DOHH2 (cell line): ENCODE measurements at regions not wholly inside any gene's neighbourhood (a gene's known extent, or its start where the extent isn't known, plus 50 kb on each side); places are given as distances from the start of the nearest gene placed in this dataset.

Experiments
- CTCF ChIP-seq: fragments of 200-600 bp; sonication (generic); IDR thresholded peaks from one replicate; pipeline ENCODE4 v1.5.1; 2014; ENCODE audit warnings: antibody characterized with exemption, mild to moderate bottlenecking, low read depth, low read length; ENCODE audit not compliant: poor library complexity, severe bottlenecking
- EZH2phosphoT487 ChIP-seq: fragments of 200-600 bp; sonication (generic); IDR thresholded peaks from 2 replicates; pipeline ENCODE4 v1.6.1; 2017; ENCODE audit warnings: borderline replicate concordance, mild to moderate bottlenecking, antibody characterized with exemption, low read length, moderate library complexity, mixed read lengths

DNA sequence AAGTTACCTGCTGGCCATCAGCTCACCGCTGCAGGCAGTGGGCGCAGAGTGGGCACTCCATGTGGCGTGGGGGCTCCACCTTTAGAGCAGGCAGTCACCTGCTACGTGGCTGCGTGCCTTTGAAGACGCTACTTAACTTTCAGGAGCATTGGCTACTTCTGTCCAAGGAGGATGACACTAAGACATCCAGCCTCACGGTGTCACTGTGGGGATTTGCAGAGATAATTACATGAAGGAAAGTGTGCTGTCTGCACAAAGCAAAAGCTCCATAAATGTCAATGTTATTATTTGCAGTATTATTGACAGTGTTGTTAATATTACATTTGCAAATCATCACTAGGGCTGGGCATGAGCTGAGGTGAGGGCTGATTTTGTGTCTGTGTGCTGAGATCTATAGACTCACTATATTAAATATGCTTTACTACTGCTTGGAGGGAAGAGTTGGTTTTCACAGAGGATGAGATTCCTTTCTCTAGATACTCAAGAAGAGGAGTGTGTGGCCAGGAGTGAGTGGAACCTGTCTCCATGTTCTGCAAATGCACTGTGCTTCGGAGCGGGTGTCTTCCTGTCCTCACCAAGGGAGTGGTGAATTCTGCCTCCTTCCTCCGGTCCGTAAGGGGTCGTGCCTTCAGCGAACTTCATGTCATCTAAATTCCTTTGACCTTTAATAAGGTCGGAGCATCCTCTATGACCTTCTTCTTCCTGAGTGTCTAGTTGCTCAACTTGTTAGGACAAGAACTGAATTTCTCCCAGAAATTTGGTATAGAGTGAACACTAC is 165.8 kb upstream of the SYNDIG1 start:
- TF ChIP-seq CTCF: no peak
- TF ChIP-seq EZH2phosphoT487: no peak
